Omental fat pad (tissue), 3 donors: ENCODE measurements at regions not wholly inside any gene's neighbourhood (a gene's known extent, or its start where the extent isn't known, plus 50 kb on each side); places are given as distances from the start of the nearest gene placed in this dataset.

ENCODE experiments used
- ATAC-seq: fragments of 150-250 bp; one replicate; pipeline ENCODE4 v1.9.1; 2016; ENCODE audit warnings: mild to moderate bottlenecking, moderate library complexity; ENCODE audit not compliant: low FRiP score
- DNase-seq: peaks from one replicate; pipeline ENCODE4 v3.0.0-alpha.2; 2019; ENCODE audit warnings: low spot score
- CTCF ChIP-seq, 3 donors: fragments of 450-650 bp; IDR thresholded peaks; one replicate each; pipeline ENCODE4 v1.5.1; 2016 to 2017; ENCODE audit warnings: antibody characterized with exemption in 3 of 3, mild to moderate bottlenecking in 3 of 3, moderate library complexity in 2 of 3

DNA sequence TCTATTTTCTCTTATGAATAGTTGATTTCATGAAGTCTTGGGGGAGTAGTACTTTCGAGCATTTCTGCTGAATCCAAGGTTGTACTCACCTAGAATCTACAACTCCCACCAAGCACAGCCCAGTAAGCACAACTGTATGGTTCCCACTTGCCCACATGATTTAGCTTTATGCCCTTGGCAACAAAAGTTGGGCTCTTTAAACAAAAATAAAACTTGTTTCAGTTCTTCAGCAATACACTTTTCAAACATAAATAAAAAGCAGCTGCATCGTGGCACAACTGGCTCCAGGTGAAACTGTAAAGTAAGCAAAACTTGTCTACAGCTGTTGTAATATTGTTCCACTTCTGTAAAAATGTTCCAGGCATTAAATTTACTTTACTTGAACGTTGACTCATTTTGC, 99.8 kb upstream of the FSIP2 start:
- TF ChIP-seq CTCF (IDR thresholded peaks at IDR 0.05) = no peak
- ATAC-seq (no peak), DNase-seq (no peak)

DNA sequence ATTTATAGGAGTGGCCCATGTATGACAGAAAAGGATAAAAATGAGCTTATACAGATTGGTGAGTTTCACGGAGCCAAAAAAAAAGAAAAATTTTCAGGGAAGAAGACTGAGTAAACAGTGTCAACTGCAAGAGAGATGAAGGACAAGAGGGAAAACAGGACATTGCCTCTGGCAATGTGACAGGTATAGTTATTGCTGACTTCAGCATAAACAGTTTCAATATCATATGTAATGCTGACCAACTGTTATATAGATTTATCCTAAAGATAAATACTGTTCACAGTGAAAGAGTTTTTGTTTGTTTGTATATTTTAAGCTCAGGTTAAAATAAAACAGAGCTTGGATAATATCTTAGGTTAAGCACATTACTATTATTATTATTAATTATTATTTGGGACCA, 98.0 kb upstream of the FSIP2 start:
- DNase-seq = no peak
- no peak for TF ChIP-seq CTCF (IDR thresholded peaks at IDR 0.05)
- no peak for ATAC-seq

DNA sequence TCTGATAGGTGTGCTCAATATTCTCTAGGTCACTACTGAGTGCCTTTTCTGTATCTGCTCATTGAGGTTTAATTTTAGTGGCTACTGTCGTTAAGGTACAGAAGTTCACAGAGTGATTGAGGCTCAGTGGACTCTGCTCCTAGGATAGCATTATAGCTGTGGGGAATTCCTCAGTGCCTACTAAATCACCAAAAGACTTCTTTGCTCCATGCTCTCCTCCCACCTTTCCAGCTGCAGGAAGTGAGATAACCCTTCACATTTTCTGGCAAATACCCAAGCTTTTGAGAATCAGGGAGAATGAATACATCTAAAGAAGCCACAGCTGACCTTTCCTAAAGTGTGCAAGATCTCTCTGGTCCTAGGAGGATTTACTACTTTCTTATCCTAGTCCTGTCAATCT, 95.2 kb upstream of the FSIP2 start:
- TF ChIP-seq CTCF (IDR thresholded peaks at IDR 0.05) = no peak

DNA sequence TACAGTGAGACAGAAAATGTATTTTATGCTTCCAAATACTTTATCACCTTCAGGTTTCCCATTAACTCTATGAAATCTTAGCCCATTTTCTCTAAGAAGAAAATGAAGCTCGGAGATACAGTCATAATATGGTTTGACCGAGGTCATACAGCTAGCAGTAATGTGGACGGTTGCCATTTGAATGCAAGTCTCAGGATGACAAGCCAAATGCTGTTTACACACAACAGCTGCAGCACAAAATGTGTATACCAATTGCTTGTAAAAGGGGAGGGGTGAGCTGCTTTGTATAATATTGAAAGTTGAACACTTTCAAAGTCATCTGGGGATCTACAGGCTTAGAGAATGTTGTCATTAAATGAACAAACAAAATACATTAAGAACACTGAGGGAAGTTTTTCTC, 93.8 kb upstream of the FSIP2 start:
- ATAC-seq (no peak), DNase-seq (no peak)
- TF ChIP-seq CTCF (IDR thresholded peaks at IDR 0.05) = no peak

More for the DNA sequence above, 95.2 kb upstream of the FSIP2 start:
- ATAC-seq = no peak
- no peak for DNase-seq

GRCh38 chr2:185645529-185645928, 93.1 kb upstream of the FSIP2 start:
- TF ChIP-seq CTCF (IDR thresholded peaks at IDR 0.05) = no peak
- DNase-seq = no peak

DNA sequence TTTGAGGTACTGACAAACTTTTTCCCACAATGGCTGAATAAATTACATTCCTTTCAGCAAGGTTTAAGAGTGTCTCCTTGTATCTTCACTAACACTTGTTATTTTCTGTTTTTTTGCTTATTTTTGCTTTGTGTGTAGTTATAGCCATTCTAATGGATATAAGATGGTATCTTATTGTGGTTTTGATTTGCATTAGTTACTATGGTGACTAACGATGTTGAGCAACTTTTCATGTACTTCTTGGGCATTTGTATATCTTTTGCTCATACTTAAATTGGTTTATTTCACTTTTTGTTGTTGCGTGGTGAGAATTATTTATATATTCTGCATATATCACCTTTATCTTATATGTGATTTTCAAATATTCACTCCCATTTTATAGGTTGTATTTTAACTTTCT, 79.9 kb upstream of the FSIP2 start:
- DNase-seq (no peak), ATAC-seq (no peak)
- TF ChIP-seq CTCF (IDR thresholded peaks at IDR 0.05) = no peak

More at GRCh38 chr2:185645529-185645928, 93.1 kb upstream of the FSIP2 start:
- no peak for ATAC-seq

- TF ChIP-seq CTCF (IDR thresholded peaks at IDR 0.05) = no peak
- no peak for ATAC-seq
- DNase-seq = no peak
Measured at GRCh38 chr2:185663811-185664210, 74.8 kb upstream of the FSIP2 start.
